ENCODE measurements at regions not wholly inside any gene's neighbourhood (a gene's known extent, or its start where the extent isn't known, plus 50 kb on each side); places are given as distances from the start of the nearest gene placed in this dataset.
A peak's percentile ranks its signal among the peaks of the same experiment; 100 is the strongest.

DNA sequence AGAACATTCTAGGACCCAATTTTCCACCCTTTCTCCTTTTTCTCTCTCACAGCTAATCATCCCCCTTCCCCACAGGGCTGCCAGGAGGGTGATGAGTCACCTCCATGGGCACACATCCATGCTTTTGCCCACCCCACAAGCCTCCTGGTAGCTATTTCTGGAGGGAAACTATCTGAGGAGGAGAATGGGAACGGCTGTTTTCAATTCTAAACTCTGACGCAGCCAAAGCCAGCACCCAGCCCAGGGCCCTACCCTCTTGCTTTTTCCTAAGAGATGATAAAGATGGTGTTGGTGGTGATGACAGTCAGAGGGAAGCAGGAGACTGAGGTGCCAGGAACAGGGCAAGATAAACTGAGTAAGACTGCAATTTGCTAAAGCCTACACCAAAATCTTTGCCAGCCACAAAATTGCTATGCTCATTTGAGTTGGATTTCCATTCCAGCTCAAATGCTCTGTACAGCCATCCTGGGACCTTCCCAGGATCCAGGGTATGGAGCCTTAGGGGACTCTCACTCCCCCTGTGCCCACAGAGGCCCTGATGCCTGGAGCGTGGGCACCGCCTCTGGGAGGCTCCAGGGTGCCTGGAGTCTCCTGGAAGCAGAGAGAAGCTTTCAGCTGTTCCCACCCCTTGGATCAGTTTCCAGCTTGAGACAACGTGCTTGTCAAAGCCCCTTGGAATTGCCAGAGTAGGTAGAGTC is 62.0 kb upstream of the FZD7 start:
- TF ChIP-seq EZH2phosphoT487 (IDR thresholded peaks at IDR 0.05; ENCODE audit: borderline replicate concordance, low read depth) (no peak), TCF12 (IDR thresholded peaks at IDR 0.05) (peak; percentile 96)
- TF ChIP-seq, protein P1, sequence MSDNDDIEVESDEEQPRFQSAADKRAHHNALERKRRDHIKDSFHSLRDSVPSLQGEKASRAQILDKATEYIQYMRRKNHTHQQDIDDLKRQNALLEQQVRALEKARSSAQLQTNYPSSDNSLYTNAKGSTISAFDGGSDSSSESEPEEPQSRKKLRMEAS (IDR thresholded peaks at IDR 0.05; ENCODE audit: low read depth): peak; percentile 67

Measured in SK-N-SH (cell line).